PC-9 (cell line): ENCODE measurements at regions not wholly inside any gene's neighbourhood (a gene's known extent, or its start where the extent isn't known, plus 50 kb on each side); places are given as distances from the start of the nearest gene placed in this dataset.
"Not testable (repeated sequence)": the region's sequence is repeated elsewhere in the genome, so short reads cannot be mapped to it uniquely, and the experiment has no call there.

Source experiments
- BruUV-seq: library from RNA; stranded (reverse); fragments of 400-500 nt; replicated peaks from 2 replicates; lab custom pipeline; 2021; lab: Mats Ljungman, UMichigan
- CTCF ChIA-PET: fragments of 300-600 bp; sonication (Branson Sonifier 250); formaldehyde crosslinking; loops from one replicate; lab custom pipeline; 2022; ENCODE audit warnings: antibody characterized with exemption; lab: Charles Lee
- POLR2A ChIA-PET: fragments of 300-600 bp; sonication (Branson Sonifier 250); formaldehyde crosslinking; loops from one replicate; lab custom pipeline; 2022; ENCODE audit warnings: antibody characterized with exemption; ENCODE audit not compliant: unreplicated experiment; lab: Charles Lee
- DNase-seq, 2 experiments: peaks; one replicate each; pipeline versions ENCODE4 v3.0.0 to v3.0.0-alpha.2; 2015 to 2022; ENCODE audit warnings: mixed read lengths in 1 of 2
- H2AFZ ChIP-seq: fragments of 200-600 bp; sonication (generic); 2 replicates; pipeline ENCODE4 v1.8.1; 2017; ENCODE audit warnings: antibody characterized with exemption
- H3F3A ChIP-seq: fragments of 200-600 bp; sonication (generic); 2 replicates; pipeline ENCODE4 v1.8.1; 2017; ENCODE audit warnings: antibody characterized with exemption, mild to moderate bottlenecking, low read depth; ENCODE audit not compliant: insufficient read depth
- H3K27ac ChIP-seq: fragments of 200-600 bp; sonication (generic); 2 replicates; pipeline ENCODE4 v1.6.1; 2016; ENCODE audit warnings: mixed run types
- H3K27me3 ChIP-seq: fragments of 200-600 bp; sonication (generic); 2 replicates; pipeline ENCODE4 v1.6.1; 2016; ENCODE audit warnings: low read depth, mixed run types; ENCODE audit not compliant: insufficient read depth
- H3K36me3 ChIP-seq: fragments of 200-600 bp; sonication (generic); 2 replicates; pipeline ENCODE4 v1.6.1; 2016; ENCODE audit warnings: low read depth, mixed run types
- H3K4me1 ChIP-seq: fragments of 200-600 bp; sonication (generic); replicated peaks from 2 replicates; pipeline ENCODE4 v1.6.1; 2016; ENCODE audit warnings: mixed run types; ENCODE audit not compliant: insufficient read depth
- H3K4me2 ChIP-seq: fragments of 200-600 bp; sonication (generic); 2 replicates; pipeline ENCODE4 v1.6.1; 2017; ENCODE audit warnings: mixed run types
- H3K4me3 ChIP-seq: fragments of 200-600 bp; sonication (generic); 2 replicates; pipeline ENCODE4 v1.6.1; 2016; ENCODE audit warnings: mixed run types
- H3K79me2 ChIP-seq: fragments of 200-600 bp; sonication (generic); 2 replicates; pipeline ENCODE4 v1.6.1; 2017; ENCODE audit warnings: low read depth, mixed run types
- H3K9me2 ChIP-seq: fragments of 200-600 bp; sonication (generic); 2 replicates; pipeline ENCODE4 v1.8.1; 2017; ENCODE audit warnings: mild to moderate bottlenecking; ENCODE audit not compliant: insufficient read depth
- H3K9me3 ChIP-seq: fragments of 200-600 bp; sonication (generic); 2 replicates; pipeline ENCODE4 v1.8.1; 2016; ENCODE audit warnings: low read depth; ENCODE audit not compliant: insufficient read depth
- H4K20me1 ChIP-seq: fragments of 200-600 bp; sonication (generic); 2 replicates; pipeline ENCODE4 v1.8.1; 2017; ENCODE audit not compliant: insufficient read depth
- CTCF ChIP-seq: fragments of 200-600 bp; sonication (generic); conservative IDR thresholded peaks from 2 replicates; pipeline ENCODE4 v1.6.1; 2017; ENCODE audit warnings: mixed run types, antibody characterized with exemption, mild to moderate bottlenecking, moderate library complexity
- EZH2 ChIP-seq: fragments of 200-600 bp; sonication (generic); IDR thresholded peaks from 2 replicates; pipeline ENCODE4 v1.8.0; 2017; ENCODE audit warnings: antibody characterized with exemption, low read depth
- intact Hi-C: fragments of 100-400 bp; cut with micrococcal nuclease; formaldehyde crosslinking; loops from one replicate; pipeline ENCODE4 v1.10.0; 2022; ENCODE audit not compliant: unreplicated experiment

- ChIA-PET CTCF (no interaction called here), POLR2A (no interaction called here)
- H4K20me1 ChIP-seq, result no peaks in the 10 kb centered on the region
Measured at GRCh38 chr22:34639911-34640310, 426.0 kb upstream of the ISX start.

DNA sequence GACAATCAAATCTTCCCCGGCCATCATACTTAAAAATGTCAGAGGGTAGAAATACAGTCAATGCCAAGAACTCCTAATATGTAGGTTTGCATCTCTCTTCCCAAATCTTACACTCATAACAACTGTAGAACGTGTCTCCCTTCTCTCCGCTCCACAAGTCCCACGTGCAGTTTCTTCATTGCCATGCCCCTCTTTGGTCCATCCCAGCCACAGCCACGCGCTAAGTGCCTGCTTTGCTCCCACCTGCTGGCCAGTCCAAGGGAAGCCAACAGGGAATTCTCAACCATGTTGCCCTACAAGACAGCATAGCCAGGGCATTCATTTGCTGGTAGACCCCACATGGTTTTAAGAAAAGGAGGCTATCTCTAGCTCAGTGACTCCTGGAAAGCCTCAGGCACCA lies 420.6 kb upstream of the ISX start:
- no peak overlapping the region for H3K27ac ChIP-seq
- H3F3A ChIP-seq, result no peaks in the 10 kb centered on the region
- DNase-seq, result no peak
- TF ChIP-seq CTCF (0 out of 2 replicates have a peak, but pooled peaks have one; percentile 19), EZH2 (no peak)
- BruUV-seq, result no TSS peak
- H3K4me3 ChIP-seq, result no peak overlapping the region
- no peaks in the 10 kb centered on the region for H3K4me1 ChIP-seq
- intact Hi-C loops, result no loop called here
- H4K20me1 ChIP-seq, result no peaks in the 10 kb centered on the region
- ChIA-PET POLR2A (no interaction called here), CTCF (no interaction called here)
- peaks cover 61% of the 10 kb centered on the region for H3K27me3 ChIP-seq
- no peaks in the 10 kb centered on the region for H3K9me3 ChIP-seq
- no peaks in the 10 kb centered on the region for H3K9me2 ChIP-seq
- H2AFZ ChIP-seq, result no peak overlapping the region
- no peaks in the 10 kb centered on the region for H3K79me2 ChIP-seq
- no peaks in the 10 kb centered on the region for H3K36me3 ChIP-seq
- no peak overlapping the region for H3K4me2 ChIP-seq

More at GRCh38 chr22:34639911-34640310, 426.0 kb upstream of the ISX start:
- no peak for TF ChIP-seq EZH2
- no peak for TF ChIP-seq CTCF
- no TSS peak for BruUV-seq
- Histone ChIP-seq H3K27me3 (peaks cover 62% of the 10 kb centered on the region), H3K9me3 (no peaks in the 10 kb centered on the region), H3K79me2 (no peaks in the 10 kb centered on the region), H3K9me2 (no peaks in the 10 kb centered on the region), H2AFZ (no peak overlapping the region), H3K4me3 (no peak overlapping the region), H3K4me1 (no peaks in the 10 kb centered on the region), H3K4me2 (no peak overlapping the region), H3K27ac (no peak overlapping the region), H3F3A (no peaks in the 10 kb centered on the region), H3K36me3 (no peaks in the 10 kb centered on the region)
- peak in 1 of 2 experiments; percentile 39 for DNase-seq
- intact Hi-C loops, result loop anchor here (10.0 kb wide), 1 partner anchor 55 kb away; no protein-coding TSS in a partner anchor

DNA sequence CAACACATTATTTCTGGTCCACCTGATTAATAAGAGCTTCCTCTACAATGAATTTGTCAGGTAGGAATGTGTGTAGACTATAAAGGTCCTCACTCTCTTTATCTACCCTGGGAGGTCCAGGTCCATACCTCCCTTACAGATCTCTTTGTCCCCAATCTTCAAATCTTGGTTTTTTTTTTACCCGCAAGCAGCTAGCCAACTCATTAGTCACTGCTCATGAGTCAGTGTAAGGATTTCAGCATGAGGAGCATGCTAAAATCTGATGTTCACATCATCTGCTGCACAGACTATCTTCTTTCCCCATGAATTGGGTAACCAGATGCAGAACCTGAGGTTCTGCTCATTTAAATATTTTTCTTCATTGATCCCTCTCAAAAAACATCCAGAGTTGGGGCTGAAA lies 397.0 kb upstream of the ISX start:
- BruUV-seq, result no TSS peak
- H3K4me2 ChIP-seq, result no peak overlapping the region
- DNase-seq, result peak in 1 of 2 experiments; percentile 31
- H3K27me3 ChIP-seq, result no peaks in the 10 kb centered on the region
- no peaks in the 10 kb centered on the region for H3K4me1 ChIP-seq
- TF ChIP-seq CTCF, result no peak
- no peak for TF ChIP-seq EZH2
- H4K20me1 ChIP-seq, result 0 out of 2 replicates have a peak, but pooled peaks cover 4% of the 10 kb centered on the region
- POLR2A ChIA-PET, result interaction anchor here (0.5 to 0.6 kb wide), 2 partner anchors 26 to 59 kb away, joined by 3 to 4 read pairs; no protein-coding TSS in a partner anchor
- CTCF ChIA-PET, result no interaction called here
- H3K9me2 ChIP-seq, result no peaks in the 10 kb centered on the region
- intact Hi-C loops, result no loop called here
- H3K27ac ChIP-seq, result no peak overlapping the region
- H3K9me3 ChIP-seq, result no peaks in the 10 kb centered on the region
- H3F3A ChIP-seq, result no peaks in the 10 kb centered on the region
- no peak overlapping the region for H3K4me3 ChIP-seq
- no peaks in the 10 kb centered on the region for H3K79me2 ChIP-seq
- no peak overlapping the region for H2AFZ ChIP-seq
- no peaks in the 10 kb centered on the region for H3K36me3 ChIP-seq

GRCh38 chr22:34683031-34683430 lies 382.9 kb upstream of the ISX start:
- H3K4me2 ChIP-seq, result peak overlapping the region; percentile 19; the same call in 1 of the 2 replicates
- H3K9me3 ChIP-seq, H3K36me3 ChIP-seq, H3K79me2 ChIP-seq, CTCF ChIA-PET, POLR2A ChIA-PET, H3K9me2 ChIP-seq, H3K4me3 ChIP-seq, H3K27me3 ChIP-seq, intact Hi-C loops, H3K27ac ChIP-seq, H3F3A ChIP-seq, H2AFZ ChIP-seq, BruUV-seq, H4K20me1 ChIP-seq, H3K4me1 ChIP-seq: not testable (repeated sequence)
- peak in 1 of 2 experiments; percentile 62 for DNase-seq

DNA sequence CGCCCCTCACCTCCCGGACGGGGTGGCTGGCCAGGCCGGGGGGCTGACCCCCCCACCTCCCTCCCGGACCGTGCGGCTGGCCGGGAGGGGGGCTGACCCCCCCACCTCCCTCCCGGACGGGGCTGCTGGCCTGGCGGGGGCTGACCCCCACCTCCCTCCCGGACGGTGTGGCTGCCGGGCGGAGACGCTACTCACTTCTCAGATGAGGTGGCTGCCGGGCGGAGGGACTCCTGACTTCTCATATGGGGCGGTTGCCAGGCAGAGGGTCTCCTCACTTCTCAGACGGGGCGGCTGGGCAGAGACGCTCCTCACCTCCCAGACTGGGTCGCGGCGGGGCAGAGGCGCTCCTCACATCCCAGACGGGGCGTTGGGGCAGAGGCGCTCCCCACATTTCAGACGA lies 381.7 kb upstream of the ISX start:
- H3K4me3 ChIP-seq, H3K27ac ChIP-seq, H3K4me2 ChIP-seq, intact Hi-C loops, H3K9me3 ChIP-seq, H3F3A ChIP-seq, DNase-seq, H3K27me3 ChIP-seq, H3K4me1 ChIP-seq, H4K20me1 ChIP-seq, H3K9me2 ChIP-seq, POLR2A ChIA-PET, H3K36me3 ChIP-seq, BruUV-seq, H2AFZ ChIP-seq, CTCF ChIA-PET, H3K79me2 ChIP-seq: not testable (repeated sequence)
